Chondrocyte (in vitro differentiated cells): ENCODE measurements at regions not wholly inside any gene's neighbourhood (a gene's known extent, or its start where the extent isn't known, plus 50 kb on each side); places are given as distances from the start of the nearest gene placed in this dataset.
A peak's percentile ranks its signal among the peaks of the same experiment; 100 is the strongest.

ENCODE experiments used
- DNase-seq: peaks from one replicate; pipeline ENCODE4 v3.0.0; 2021; ENCODE audit warnings: mixed read lengths, low spot score
- H3K27ac Mint-ChIP-seq: one replicate; pipeline ENCODE4 v1.8.0; 2021; ENCODE audit warnings: mild to moderate bottlenecking, moderate library complexity, mixed read lengths; ENCODE audit not compliant: unreplicated experiment
- H3K27me3 Mint-ChIP-seq: 2 replicates; pipeline ENCODE4 v1.8.0; 2021; ENCODE audit warnings: low read depth, mixed read lengths
- H3K36me3 Mint-ChIP-seq: 2 replicates; pipeline ENCODE4 v1.8.0; 2021; ENCODE audit warnings: low read depth, mixed read lengths
- H3K4me1 Mint-ChIP-seq: 2 replicates; pipeline ENCODE4 v1.8.0; 2021; ENCODE audit warnings: low read depth, mild to moderate bottlenecking, mixed read lengths
- H3K4me3 Mint-ChIP-seq: one replicate; pipeline ENCODE4 v1.8.0; 2021; ENCODE audit warnings: mild to moderate bottlenecking, moderate library complexity, mixed read lengths; ENCODE audit not compliant: unreplicated experiment
- H3K9me3 Mint-ChIP-seq: 2 replicates; pipeline ENCODE4 v1.8.0; 2021; ENCODE audit warnings: low read depth, mixed read lengths
- CTCF ChIP-seq: fragments of 200-600 bp; sonication (generic); IDR thresholded peaks from 2 replicates; pipeline ENCODE4 v1.5.0; 2021; ENCODE audit warnings: antibody characterized with exemption, mild to moderate bottlenecking, moderate library complexity

GRCh38 chr3:180321534-180321933, 280.4 kb upstream of the TTC14 start:
- DNase-seq: no peak
- Mint-ChIP-seq H3K9me3 (no peaks in the 10 kb centered on the region), H3K4me3 (no peak overlapping the region)

GRCh38 chr3:180322829-180323228, 279.1 kb upstream of the TTC14 start:
- H3K27ac Mint-ChIP-seq: no peak overlapping the region
- no peaks in the 10 kb centered on the region for H3K4me1 Mint-ChIP-seq
- no peaks in the 10 kb centered on the region for H3K9me3 Mint-ChIP-seq
- TF ChIP-seq CTCF: no peak
- DNase-seq: peak; percentile 60
- H3K36me3 Mint-ChIP-seq: no peaks in the 10 kb centered on the region
- no peak overlapping the region for H3K4me3 Mint-ChIP-seq
- peaks cover 1% of the 10 kb centered on the region for H3K27me3 Mint-ChIP-seq

More at GRCh38 chr3:180321534-180321933, 280.4 kb upstream of the TTC14 start:
- H3K36me3 Mint-ChIP-seq: no peaks in the 10 kb centered on the region
- peaks cover 1% of the 10 kb centered on the region for H3K27me3 Mint-ChIP-seq
- H3K4me1 Mint-ChIP-seq: no peaks in the 10 kb centered on the region
- no peak for TF ChIP-seq CTCF
- H3K27ac Mint-ChIP-seq: no peak overlapping the region

GRCh38 chr3:180324791-180325190, 277.2 kb upstream of the TTC14 start:
- TF ChIP-seq CTCF: no peak
- peak; percentile 83 for DNase-seq
- Mint-ChIP-seq H3K27me3 (peaks cover 3% of the 10 kb centered on the region), H3K4me1 (no peaks in the 10 kb centered on the region), H3K36me3 (no peaks in the 10 kb centered on the region), H3K27ac (no peak overlapping the region), H3K9me3 (no peaks in the 10 kb centered on the region), H3K4me3 (no peak overlapping the region)

- no peak for TF ChIP-seq CTCF
- no peak overlapping the region for H3K27ac Mint-ChIP-seq
- H3K9me3 Mint-ChIP-seq: no peaks in the 10 kb centered on the region
- peak; percentile 73 for DNase-seq
- no peaks in the 10 kb centered on the region for H3K36me3 Mint-ChIP-seq
- peaks cover 3% of the 10 kb centered on the region for H3K27me3 Mint-ChIP-seq
- H3K4me1 Mint-ChIP-seq: no peaks in the 10 kb centered on the region
- no peak overlapping the region for H3K4me3 Mint-ChIP-seq
Measured at GRCh38 chr3:180325533-180325932, 276.4 kb upstream of the TTC14 start.

- no peaks in the 10 kb centered on the region for H3K36me3 Mint-ChIP-seq
- no peak overlapping the region for H3K4me3 Mint-ChIP-seq
- no peak for TF ChIP-seq CTCF
- H3K27me3 Mint-ChIP-seq: peaks cover 3% of the 10 kb centered on the region
- H3K4me1 Mint-ChIP-seq: no peaks in the 10 kb centered on the region
- no peak overlapping the region for H3K27ac Mint-ChIP-seq
- H3K9me3 Mint-ChIP-seq: no peaks in the 10 kb centered on the region
- DNase-seq: no peak
Measured at GRCh38 chr3:180325958-180326357, 276.0 kb upstream of the TTC14 start.
